ENCODE measurements at regions not wholly inside any gene's neighbourhood (a gene's known extent, or its start where the extent isn't known, plus 50 kb on each side); places are given as distances from the start of the nearest gene placed in this dataset.

- Histone ChIP-seq H3K9me3 (ENCODE audit: insufficient read depth, low read depth) (no peaks in the 10 kb centered on the region), H3K4me2 (no peak overlapping the region), H3K4me3 (no peak overlapping the region), H3K9me2 (ENCODE audit: insufficient read depth) (no peaks in the 10 kb centered on the region), H2AFZ (no peak overlapping the region), H3K79me2 (ENCODE audit: low read depth) (no peaks in the 10 kb centered on the region), H3K27me3 (ENCODE audit: insufficient read depth, low read depth) (no peaks in the 10 kb centered on the region), H3K27ac (no peak overlapping the region), H3K36me3 (ENCODE audit: low read depth) (no peaks in the 10 kb centered on the region), H3F3A (ENCODE audit: insufficient read depth, low read depth) (no peaks in the 10 kb centered on the region; the same call in 1 of the 2 replicates), H3K4me1 (replicated peaks; ENCODE audit: insufficient read depth) (no peaks in the 10 kb centered on the region), H4K20me1 (ENCODE audit: insufficient read depth) (no peaks in the 10 kb centered on the region)
- POLR2A ChIA-PET (ENCODE audit: unreplicated experiment): no interaction called here
- DNase-seq: no peak
- CTCF ChIA-PET: no interaction called here
- intact Hi-C loops (cut with micrococcal nuclease; ENCODE audit: unreplicated experiment): no loop called here
- BruUV-seq (replicated peaks): no TSS peak
- TF ChIP-seq CTCF (conservative IDR thresholded peaks at IDR 0.05) (no peak), EZH2 (IDR thresholded peaks at IDR 0.05; ENCODE audit: low read depth) (no peak)
Observed at GRCh38 chr7:116329686-116330503, 119.6 kb downstream of the TES start.

GRCh38 chr7:116331020-116331419, 120.7 kb downstream of the TES start:
- H3K27ac ChIP-seq: no peak overlapping the region
- H3K4me2 ChIP-seq: no peak overlapping the region
- no peaks in the 10 kb centered on the region for H3K9me3 ChIP-seq (ENCODE audit: insufficient read depth, low read depth)
- DNase-seq: no peak
- TF ChIP-seq EZH2 (IDR thresholded peaks at IDR 0.05; ENCODE audit: low read depth) (no peak), CTCF (conservative IDR thresholded peaks at IDR 0.05) (no peak)
- no peak overlapping the region for H3K4me3 ChIP-seq
- no peaks in the 10 kb centered on the region for H3K79me2 ChIP-seq (ENCODE audit: low read depth)
- H4K20me1 ChIP-seq (ENCODE audit: insufficient read depth): no peaks in the 10 kb centered on the region
- BruUV-seq (replicated peaks): no TSS peak
- POLR2A ChIA-PET (ENCODE audit: unreplicated experiment): interaction anchor here (0.6 kb wide), 1 partner anchor 134 kb away, joined by 8 read pairs; no protein-coding TSS in a partner anchor
- H3K9me2 ChIP-seq (ENCODE audit: insufficient read depth): no peaks in the 10 kb centered on the region
- H2AFZ ChIP-seq: no peak overlapping the region
- intact Hi-C loops (cut with micrococcal nuclease; ENCODE audit: unreplicated experiment): no loop called here
- no peaks in the 10 kb centered on the region for H3K27me3 ChIP-seq (ENCODE audit: insufficient read depth, low read depth)
- CTCF ChIA-PET: no interaction called here
- H3K4me1 ChIP-seq (replicated peaks; ENCODE audit: insufficient read depth): no peaks in the 10 kb centered on the region
- no peaks in the 10 kb centered on the region; the same call in 1 of the 2 replicates for H3F3A ChIP-seq (ENCODE audit: insufficient read depth, low read depth)
- no peaks in the 10 kb centered on the region for H3K36me3 ChIP-seq (ENCODE audit: low read depth)

- Histone ChIP-seq H3K9me3 (ENCODE audit: insufficient read depth, low read depth) (no peaks in the 10 kb centered on the region), H3K27ac (no peak overlapping the region), H3K4me3 (no peak overlapping the region), H3K4me2 (no peak overlapping the region), H2AFZ (no peak overlapping the region), H3K79me2 (ENCODE audit: low read depth) (no peaks in the 10 kb centered on the region), H3K27me3 (ENCODE audit: insufficient read depth, low read depth) (no peaks in the 10 kb centered on the region), H3F3A (ENCODE audit: insufficient read depth, low read depth) (no peaks in the 10 kb centered on the region), H4K20me1 (ENCODE audit: insufficient read depth) (no peaks in the 10 kb centered on the region), H3K9me2 (ENCODE audit: insufficient read depth) (no peaks in the 10 kb centered on the region), H3K4me1 (replicated peaks; ENCODE audit: insufficient read depth) (no peaks in the 10 kb centered on the region), H3K36me3 (ENCODE audit: low read depth) (no peaks in the 10 kb centered on the region)
- intact Hi-C loops (cut with micrococcal nuclease; ENCODE audit: unreplicated experiment): no loop called here
- ChIA-PET CTCF (no interaction called here), POLR2A (ENCODE audit: unreplicated experiment) (no interaction called here)
- TF ChIP-seq EZH2 (IDR thresholded peaks at IDR 0.05; ENCODE audit: low read depth) (no peak), CTCF (conservative IDR thresholded peaks at IDR 0.05) (no peak)
- BruUV-seq (replicated peaks): no TSS peak
- no peak for DNase-seq
Observed at GRCh38 chr7:116332766-116333165, 122.4 kb downstream of the TES start.

Measured in PC-9 (cell line).